Stomach (tissue), 4 donors: ENCODE measurements at regions not wholly inside any gene's neighbourhood (a gene's known extent, or its start where the extent isn't known, plus 50 kb on each side); places are given as distances from the start of the nearest gene placed in this dataset.

Experiments
- CTCF ChIP-seq, 7 experiments: fragments of 450-650 bp in 4 of 7; fragments of 200-600 bp in 3 of 7; sonication (generic) in 3 of 7; IDR thresholded peaks; one replicate each; pipeline ENCODE4 v1.5.1; 2016 to 2019; ENCODE audit warnings: antibody characterized with exemption in 7 of 7, control low read depth in 2 of 7, mild to moderate bottlenecking in 1 of 7
- EP300 ChIP-seq: sonication (generic); formaldehyde crosslinking; IDR thresholded peaks from one replicate; pipeline ENCODE4 v1.6.1; 2017; ENCODE audit warnings: antibody characterized with exemption
- POLR2A ChIP-seq, 4 donors: fragments of 450-650 bp; IDR thresholded peaks; one replicate each; pipeline ENCODE4 v1.6.1; 2016; ENCODE audit warnings: antibody characterized with exemption in 4 of 4, control low read depth in 2 of 4, mild to moderate bottlenecking in 1 of 4, moderate library complexity in 1 of 4

GRCh38 chr3:144264794-144265193, 293.2 kb downstream of the DIPK2A start:
- TF ChIP-seq POLR2A (IDR thresholded peaks at IDR 0.05) = no peak
- TF ChIP-seq CTCF (IDR thresholded peaks at IDR 0.05) = no peak
- no peak for TF ChIP-seq EP300
